ENCODE measurements at regions not wholly inside any gene's neighbourhood (a gene's known extent, or its start where the extent isn't known, plus 50 kb on each side); places are given as distances from the start of the nearest gene placed in this dataset.

DNA sequence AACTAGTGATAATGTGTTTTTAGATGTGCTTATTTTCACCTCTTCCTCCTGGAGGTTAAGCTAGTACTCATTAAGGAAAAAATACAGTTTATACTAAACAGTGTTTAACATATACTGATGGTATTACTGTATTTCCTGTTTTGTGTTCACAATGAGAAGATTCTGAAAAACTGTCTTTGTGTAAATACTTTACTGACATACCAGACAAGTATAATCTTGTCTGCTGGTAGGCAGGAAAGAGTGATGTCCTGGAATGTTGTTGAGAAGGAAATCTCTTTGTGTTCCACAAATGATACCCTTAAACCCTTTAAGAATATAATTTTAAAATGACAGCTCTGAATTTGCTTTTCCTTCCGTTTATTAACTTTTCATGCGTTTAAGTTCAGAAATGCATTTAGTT lies 205.5 kb upstream of the NUDT6 start:
- Mint-ChIP-seq H3K4me1 (peaks cover 17% of the 10 kb centered on the region), H3K27me3 (ENCODE audit: low read depth) (no peaks in the 10 kb centered on the region), H3K27ac (ENCODE audit: unreplicated experiment) (peak overlapping the region; percentile 95), H3K4me3 (no peak overlapping the region), H3K9me3 (peaks cover 2% of the 10 kb centered on the region), H3K36me3 (ENCODE audit: low read depth) (peaks cover 6% of the 10 kb centered on the region)
- no peak for DNase-seq (ENCODE audit: low read depth, low spot score)
- TF ChIP-seq, protein P1, sequence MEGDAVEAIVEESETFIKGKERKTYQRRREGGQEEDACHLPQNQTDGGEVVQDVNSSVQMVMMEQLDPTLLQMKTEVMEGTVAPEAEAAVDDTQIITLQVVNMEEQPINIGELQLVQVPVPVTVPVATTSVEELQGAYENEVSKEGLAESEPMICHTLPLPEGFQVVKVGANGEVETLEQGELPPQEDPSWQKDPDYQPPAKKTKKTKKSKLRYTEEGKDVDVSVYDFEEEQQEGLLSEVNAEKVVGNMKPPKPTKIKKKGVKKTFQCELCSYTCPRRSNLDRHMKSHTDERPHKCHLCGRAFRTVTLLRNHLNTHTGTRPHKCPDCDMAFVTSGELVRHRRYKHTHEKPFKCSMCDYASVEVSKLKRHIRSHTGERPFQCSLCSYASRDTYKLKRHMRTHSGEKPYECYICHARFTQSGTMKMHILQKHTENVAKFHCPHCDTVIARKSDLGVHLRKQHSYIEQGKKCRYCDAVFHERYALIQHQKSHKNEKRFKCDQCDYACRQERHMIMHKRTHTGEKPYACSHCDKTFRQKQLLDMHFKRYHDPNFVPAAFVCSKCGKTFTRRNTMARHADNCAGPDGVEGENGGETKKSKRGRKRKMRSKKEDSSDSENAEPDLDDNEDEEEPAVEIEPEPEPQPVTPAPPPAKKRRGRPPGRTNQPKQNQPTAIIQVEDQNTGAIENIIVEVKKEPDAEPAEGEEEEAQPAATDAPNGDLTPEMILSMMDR (conservative IDR thresholded peaks at IDR 0.05), result no peak

DNA sequence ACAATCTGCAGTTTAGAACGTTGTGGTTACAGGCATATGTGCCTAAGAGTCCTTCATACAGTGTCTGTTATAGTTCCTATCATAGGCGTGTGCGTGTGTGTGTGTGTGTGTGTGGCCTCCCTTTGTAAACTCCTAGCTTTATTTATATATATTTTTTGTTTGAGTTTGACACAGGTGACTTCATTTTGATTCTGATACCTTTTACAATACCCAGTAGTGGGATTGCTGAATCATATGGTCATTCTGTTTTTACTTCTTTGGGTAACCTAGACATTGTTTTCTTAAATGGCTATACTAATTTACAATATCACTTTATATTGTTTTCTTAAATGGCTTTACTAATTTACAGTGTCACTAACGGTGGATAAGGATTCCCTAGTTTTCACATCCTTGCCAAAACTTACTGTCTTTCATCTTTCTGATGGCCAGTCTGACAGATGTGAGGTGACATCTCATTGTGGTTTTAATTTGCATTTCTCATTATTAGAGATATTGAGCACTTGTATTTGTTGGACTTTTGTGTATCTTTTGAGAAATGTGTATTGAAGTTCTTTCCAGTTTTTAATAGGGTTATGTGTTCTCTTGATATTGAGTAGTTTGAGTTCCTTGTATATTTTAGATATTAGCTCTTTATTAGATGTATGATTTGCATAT lies 211.1 kb upstream of the NUDT6 start:
- Mint-ChIP-seq H3K27ac (ENCODE audit: unreplicated experiment) (no peak overlapping the region), H3K4me1 (peaks cover 4% of the 10 kb centered on the region), H3K4me3 (no peak overlapping the region), H3K36me3 (ENCODE audit: low read depth) (peaks cover 11% of the 10 kb centered on the region), H3K9me3 (peaks cover 2% of the 10 kb centered on the region), H3K27me3 (ENCODE audit: low read depth) (no peaks in the 10 kb centered on the region)
- no peak for DNase-seq (ENCODE audit: low read depth, low spot score)
- TF ChIP-seq, protein P1 (conservative IDR thresholded peaks at IDR 0.05), result no peak

DNA sequence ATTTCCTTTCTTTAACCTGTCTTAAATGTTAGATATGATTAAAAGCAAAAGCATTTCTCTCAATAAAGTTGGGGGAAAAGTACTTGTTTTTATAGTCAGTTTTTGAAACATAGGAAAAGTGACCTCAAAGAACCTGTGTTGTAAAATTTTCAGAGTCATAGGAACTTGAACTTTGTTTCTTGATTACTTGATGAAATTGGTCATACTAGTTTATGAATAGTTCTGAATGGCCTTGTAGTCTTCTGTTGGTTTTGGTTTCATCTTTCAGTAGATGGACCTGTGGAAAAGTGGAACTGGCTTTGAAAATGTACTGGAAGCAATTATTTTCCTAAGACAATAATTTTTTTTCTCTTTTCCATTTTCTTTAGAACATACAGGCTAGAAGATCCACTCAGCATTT lies 222.2 kb upstream of the NUDT6 start:
- Mint-ChIP-seq H3K36me3 (ENCODE audit: low read depth) (no peaks in the 10 kb centered on the region), H3K27me3 (ENCODE audit: low read depth) (no peaks in the 10 kb centered on the region), H3K9me3 (no peaks in the 10 kb centered on the region), H3K27ac (ENCODE audit: unreplicated experiment) (no peak overlapping the region), H3K4me1 (peaks cover 5% of the 10 kb centered on the region), H3K4me3 (no peak overlapping the region)
- TF ChIP-seq, protein P1 (conservative IDR thresholded peaks at IDR 0.05), result no peak
- DNase-seq (ENCODE audit: low read depth, low spot score), result no peak

DNA sequence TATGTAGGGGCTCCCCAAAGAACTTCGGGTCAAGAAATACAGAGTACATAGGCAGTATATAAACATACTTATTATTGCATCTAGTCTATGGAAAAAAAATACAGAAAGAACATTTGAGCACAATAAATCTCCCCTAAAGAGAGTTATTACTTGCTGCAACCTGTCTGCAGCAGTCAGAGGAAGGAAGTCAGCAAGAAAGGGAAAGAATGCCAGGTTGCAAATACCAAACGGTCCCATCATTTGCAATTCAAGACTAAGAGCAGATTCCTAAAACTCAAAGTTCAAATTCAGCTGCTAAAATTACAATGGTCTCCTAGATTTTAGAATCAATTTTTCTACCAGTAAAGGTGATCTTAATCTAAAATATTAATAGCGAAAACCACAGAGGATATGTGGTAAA lies 236.2 kb upstream of the NUDT6 start:
- peaks cover 2% of the 10 kb centered on the region for H3K36me3 Mint-ChIP-seq (ENCODE audit: low read depth)
- no peak overlapping the region for H3K4me3 Mint-ChIP-seq
- TF ChIP-seq, protein P1 (conservative IDR thresholded peaks at IDR 0.05), result no peak
- DNase-seq (ENCODE audit: low read depth, low spot score), result no peak
- H3K4me1 Mint-ChIP-seq, result no peaks in the 10 kb centered on the region
- H3K27ac Mint-ChIP-seq (ENCODE audit: unreplicated experiment), result no peak overlapping the region
- H3K27me3 Mint-ChIP-seq (ENCODE audit: low read depth), result no peaks in the 10 kb centered on the region
- peaks cover 3% of the 10 kb centered on the region for H3K9me3 Mint-ChIP-seq

DNA sequence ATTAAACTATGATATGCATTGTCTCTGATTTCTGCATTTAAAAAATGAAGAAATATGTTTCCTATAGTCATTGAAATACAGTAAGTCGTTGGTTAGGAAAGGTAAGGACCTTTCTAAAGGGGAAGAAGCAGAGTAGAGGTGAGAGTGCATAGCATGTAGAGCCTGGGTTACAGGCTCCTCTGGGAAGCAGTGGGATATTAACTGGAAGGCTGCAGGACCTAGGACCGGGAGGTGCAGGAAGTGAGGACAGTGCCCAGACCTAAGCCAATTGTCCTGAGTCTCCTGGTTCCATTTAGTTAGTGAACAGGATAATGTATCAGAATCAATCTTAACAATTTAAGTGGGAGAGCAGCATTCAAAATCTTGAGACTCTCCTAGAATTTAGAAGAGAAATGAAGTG lies 237.1 kb upstream of the NUDT6 start:
- Mint-ChIP-seq H3K27ac (ENCODE audit: unreplicated experiment) (no peak overlapping the region), H3K9me3 (peaks cover 3% of the 10 kb centered on the region), H3K27me3 (ENCODE audit: low read depth) (no peaks in the 10 kb centered on the region), H3K36me3 (ENCODE audit: low read depth) (peaks cover 2% of the 10 kb centered on the region), H3K4me1 (no peaks in the 10 kb centered on the region), H3K4me3 (no peak overlapping the region)
- TF ChIP-seq, protein P1 (conservative IDR thresholded peaks at IDR 0.05), result no peak
- DNase-seq (ENCODE audit: low read depth, low spot score), result no peak
